ENCODE measurements at regions not wholly inside any gene's neighbourhood (a gene's known extent, or its start where the extent isn't known, plus 50 kb on each side); places are given as distances from the start of the nearest gene placed in this dataset.
"Not testable (repeated sequence)": the region's sequence is repeated elsewhere in the genome, so short reads cannot be mapped to it uniquely, and the experiment has no call there.

GRCh38 chr4:120636120-120636630 lies 286.4 kb downstream of the PRDM5 start:
- DNase-seq = no peak

GRCh38 chr4:120633810-120634209 lies 288.7 kb downstream of the PRDM5 start:
- no peak for DNase-seq

GRCh38 chr4:120630427-120630826 lies 292.1 kb downstream of the PRDM5 start:
- DNase-seq = no peak

- no peak for DNase-seq
These were observed 292.9 kb downstream of the PRDM5 start for GRCh38 chr4:120629546-120630108.

GRCh38 chr4:120622601-120623000 lies 299.9 kb downstream of the PRDM5 start:
- DNase-seq = peak; percentile 7 to 8

- DNase-seq = no peak
These were observed 305.4 kb downstream of the PRDM5 start for GRCh38 chr4:120617171-120617570.

GRCh38 chr4:120616041-120616440 lies 306.5 kb downstream of the PRDM5 start:
- DNase-seq = no peak

GRCh38 chr4:120613778-120614177 lies 308.7 kb downstream of the PRDM5 start:
- no peak for DNase-seq

- DNase-seq = no peak
These were observed 311.4 kb downstream of the PRDM5 start for GRCh38 chr4:120611092-120611491.

- no peak for DNase-seq
These were observed 331.5 kb downstream of the PRDM5 start for GRCh38 chr4:120591038-120591437.

- no peak for DNase-seq
These were observed 332.7 kb downstream of the PRDM5 start for GRCh38 chr4:120589787-120590186.

GRCh38 chr4:120568731-120569130 lies 353.8 kb downstream of the PRDM5 start:
- no peak for DNase-seq

GRCh38 chr4:120561648-120562047 lies 360.9 kb downstream of the PRDM5 start:
- no peak for DNase-seq

- no peak for DNase-seq
These were observed 365.2 kb downstream of the PRDM5 start for GRCh38 chr4:120557372-120557771.

- no peak for DNase-seq
These were observed 367.5 kb downstream of the PRDM5 start for GRCh38 chr4:120555058-120555457.

- DNase-seq = no peak
These were observed 368.4 kb downstream of the PRDM5 start for GRCh38 chr4:120554086-120554485.

- not testable (repeated sequence) for DNase-seq
These were observed 371.8 kb downstream of the PRDM5 start for GRCh38 chr4:120550624-120551220.

- DNase-seq = no peak
These were observed 373.4 kb downstream of the PRDM5 start for GRCh38 chr4:120549011-120549570.

- no peak for DNase-seq
These were observed 377.1 kb downstream of the PRDM5 start for GRCh38 chr4:120545391-120545790.

GRCh38 chr4:120544838-120545237 lies 377.7 kb downstream of the PRDM5 start:
- DNase-seq = no peak

- no peak for DNase-seq
These were observed 381.9 kb downstream of the PRDM5 start for GRCh38 chr4:120540625-120541024.

GRCh38 chr4:120536884-120537283 lies 385.6 kb downstream of the PRDM5 start:
- DNase-seq = no peak

GRCh38 chr4:120528428-120528827 lies 394.1 kb downstream of the PRDM5 start:
- no peak for DNase-seq

GRCh38 chr4:120526033-120526432 lies 396.5 kb downstream of the PRDM5 start:
- no peak for DNase-seq
